22Rv1 (cell line): ENCODE measurements at regions not wholly inside any gene's neighbourhood (a gene's known extent, or its start where the extent isn't known, plus 50 kb on each side); places are given as distances from the start of the nearest gene placed in this dataset.

Experiments used
- H3K27ac ChIP-seq: fragments of 450-650 bp; 2 replicates; pipeline ENCODE4 v1.5.1; 2017
- ZFX ChIP-seq: fragments of 450-650 bp; IDR thresholded peaks from 2 replicates; pipeline ENCODE4 v1.6.1; 2017; ENCODE audit warnings: antibody characterized with exemption, borderline replicate concordance
- TF ChIP-seq, protein P1 (sequence below): fragments of 450-650 bp; IDR thresholded peaks from 2 replicates; pipeline ENCODE4 v1.5.1; 2017; ENCODE audit warnings: mild to moderate bottlenecking

DNA sequence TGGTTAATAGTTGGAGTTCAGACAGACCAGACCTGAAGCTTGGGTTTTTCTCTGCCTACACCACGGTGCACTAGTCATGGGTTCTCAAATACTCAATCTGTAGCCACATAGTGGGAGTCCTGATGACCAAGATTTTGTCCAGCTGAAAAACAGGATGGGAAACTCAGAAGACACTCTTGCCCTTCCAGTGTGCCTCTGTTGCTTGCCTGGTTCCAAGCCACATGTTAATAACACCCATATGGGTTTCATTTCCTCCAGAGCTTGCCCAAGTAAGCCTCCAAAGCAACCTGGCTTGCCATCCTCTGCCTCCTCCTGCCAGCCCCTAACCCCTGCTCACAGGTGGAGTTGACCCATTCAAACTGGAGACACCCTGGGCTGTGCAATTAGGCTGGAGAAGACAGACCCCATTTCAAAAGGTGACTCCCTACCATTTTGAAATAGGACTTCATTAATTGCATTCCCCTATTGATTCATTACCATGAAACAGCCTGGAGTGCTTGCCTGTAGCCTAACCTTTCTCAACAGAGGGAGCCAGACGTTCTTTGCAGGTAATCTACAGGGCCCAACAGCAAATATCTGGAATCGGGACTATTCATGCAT, 108.0 kb upstream of the HABP2 start:
- no peak for TF ChIP-seq ZFX
- TF ChIP-seq, protein P1, sequence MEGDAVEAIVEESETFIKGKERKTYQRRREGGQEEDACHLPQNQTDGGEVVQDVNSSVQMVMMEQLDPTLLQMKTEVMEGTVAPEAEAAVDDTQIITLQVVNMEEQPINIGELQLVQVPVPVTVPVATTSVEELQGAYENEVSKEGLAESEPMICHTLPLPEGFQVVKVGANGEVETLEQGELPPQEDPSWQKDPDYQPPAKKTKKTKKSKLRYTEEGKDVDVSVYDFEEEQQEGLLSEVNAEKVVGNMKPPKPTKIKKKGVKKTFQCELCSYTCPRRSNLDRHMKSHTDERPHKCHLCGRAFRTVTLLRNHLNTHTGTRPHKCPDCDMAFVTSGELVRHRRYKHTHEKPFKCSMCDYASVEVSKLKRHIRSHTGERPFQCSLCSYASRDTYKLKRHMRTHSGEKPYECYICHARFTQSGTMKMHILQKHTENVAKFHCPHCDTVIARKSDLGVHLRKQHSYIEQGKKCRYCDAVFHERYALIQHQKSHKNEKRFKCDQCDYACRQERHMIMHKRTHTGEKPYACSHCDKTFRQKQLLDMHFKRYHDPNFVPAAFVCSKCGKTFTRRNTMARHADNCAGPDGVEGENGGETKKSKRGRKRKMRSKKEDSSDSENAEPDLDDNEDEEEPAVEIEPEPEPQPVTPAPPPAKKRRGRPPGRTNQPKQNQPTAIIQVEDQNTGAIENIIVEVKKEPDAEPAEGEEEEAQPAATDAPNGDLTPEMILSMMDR = no peak
- no peak overlapping the region for H3K27ac ChIP-seq

DNA sequence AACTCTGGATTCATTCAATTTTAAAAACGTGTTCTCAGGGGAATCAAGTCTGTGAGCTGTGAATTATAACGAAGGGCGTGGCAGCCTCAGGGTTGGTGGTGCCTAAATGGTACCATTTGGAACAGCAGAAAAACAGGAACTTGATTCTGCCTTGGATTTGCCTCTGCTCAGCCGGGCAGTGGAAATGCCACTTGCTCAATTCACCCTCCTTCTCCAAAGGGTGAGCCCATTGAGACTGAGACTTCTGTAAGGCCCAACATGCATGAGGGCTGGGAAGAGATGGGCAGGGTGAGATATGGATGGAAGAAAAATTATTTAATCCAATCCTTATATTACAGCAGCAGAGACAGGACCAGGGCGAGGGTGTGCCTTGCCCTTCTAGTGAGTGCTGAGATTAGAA, 107.1 kb upstream of the HABP2 start:
- TF ChIP-seq, protein P1 = no peak

DNA sequence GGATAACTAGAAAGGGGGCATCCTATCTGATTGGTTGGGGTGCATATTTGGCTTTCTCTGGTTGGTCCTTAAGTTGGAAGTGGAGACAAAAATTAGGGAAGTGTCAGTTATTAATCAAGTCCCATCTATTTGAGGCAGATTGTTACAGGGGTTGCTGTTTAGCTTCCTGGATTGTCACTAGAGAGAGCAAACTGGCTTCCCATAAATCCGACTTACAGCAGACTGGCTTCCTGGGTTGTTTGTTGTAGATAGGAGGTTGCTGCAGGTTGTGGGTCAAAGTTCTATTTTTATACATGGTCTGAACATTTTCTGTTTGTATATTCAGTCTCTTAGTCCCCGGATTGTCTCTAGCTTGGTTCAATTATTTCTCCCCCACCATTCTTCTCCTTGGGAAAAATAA, 106.1 kb upstream of the HABP2 start:
- TF ChIP-seq ZFX = no peak
- TF ChIP-seq, protein P1 = no peak
- H3K27ac ChIP-seq = no peak overlapping the region

More for the DNA sequence above, 107.1 kb upstream of the HABP2 start:
- no peak overlapping the region for H3K27ac ChIP-seq

DNA sequence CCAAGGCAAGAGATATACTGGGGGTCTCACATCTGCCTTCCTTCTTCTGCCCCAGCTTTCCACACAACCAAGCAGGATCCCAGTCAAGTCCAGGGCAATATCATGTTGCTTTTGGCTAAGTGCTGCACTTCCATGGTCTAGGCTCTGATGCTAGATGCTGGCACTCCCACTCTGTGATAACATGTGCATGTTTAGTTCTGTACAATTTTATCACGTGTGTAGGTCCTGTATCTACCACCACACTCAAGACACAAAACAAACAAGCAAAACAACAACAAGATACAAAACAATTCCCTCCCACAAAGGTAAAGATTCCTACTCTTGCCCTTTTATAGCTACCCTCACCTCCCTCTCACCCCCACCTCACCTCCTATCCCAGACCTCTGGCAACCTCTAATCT, 105.6 kb upstream of the HABP2 start:
- H3K27ac ChIP-seq = no peak overlapping the region
- TF ChIP-seq ZFX = no peak
- TF ChIP-seq, protein P1 = no peak

DNA sequence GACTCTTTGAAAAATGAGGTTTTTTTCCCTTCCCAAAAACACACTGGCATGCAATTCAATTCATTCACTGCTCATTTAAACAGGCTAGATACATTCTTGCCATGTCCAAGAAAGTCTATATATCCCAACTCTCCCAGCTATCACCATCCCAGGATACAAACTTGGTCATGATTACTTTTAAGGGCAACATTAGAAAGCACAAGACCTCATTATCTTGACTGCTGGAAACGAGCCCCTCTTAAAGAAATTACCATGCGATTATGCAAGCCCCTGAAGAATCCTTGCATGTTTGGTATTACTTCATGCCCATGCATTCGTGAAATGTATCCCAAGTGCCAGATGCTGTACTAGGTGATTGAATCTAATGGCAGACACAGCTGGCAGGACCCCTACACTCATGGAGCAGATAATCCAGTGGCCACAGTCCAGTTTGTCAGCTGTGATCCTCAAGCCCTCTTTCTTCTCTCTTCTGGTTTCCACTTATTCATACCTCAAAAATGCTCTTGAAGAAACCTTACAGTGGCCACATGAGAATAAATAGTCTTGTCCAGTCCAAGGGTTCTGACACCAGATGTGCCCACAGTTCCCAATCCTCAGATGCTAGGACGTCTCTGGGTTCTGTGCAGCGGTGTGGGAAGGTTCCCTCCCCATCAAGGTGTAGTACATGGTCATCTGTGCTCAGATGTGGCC, 103.7 kb upstream of the HABP2 start:
- TF ChIP-seq ZFX = no peak
- TF ChIP-seq, protein P1 = no peak
- H3K27ac ChIP-seq = no peak overlapping the region

DNA sequence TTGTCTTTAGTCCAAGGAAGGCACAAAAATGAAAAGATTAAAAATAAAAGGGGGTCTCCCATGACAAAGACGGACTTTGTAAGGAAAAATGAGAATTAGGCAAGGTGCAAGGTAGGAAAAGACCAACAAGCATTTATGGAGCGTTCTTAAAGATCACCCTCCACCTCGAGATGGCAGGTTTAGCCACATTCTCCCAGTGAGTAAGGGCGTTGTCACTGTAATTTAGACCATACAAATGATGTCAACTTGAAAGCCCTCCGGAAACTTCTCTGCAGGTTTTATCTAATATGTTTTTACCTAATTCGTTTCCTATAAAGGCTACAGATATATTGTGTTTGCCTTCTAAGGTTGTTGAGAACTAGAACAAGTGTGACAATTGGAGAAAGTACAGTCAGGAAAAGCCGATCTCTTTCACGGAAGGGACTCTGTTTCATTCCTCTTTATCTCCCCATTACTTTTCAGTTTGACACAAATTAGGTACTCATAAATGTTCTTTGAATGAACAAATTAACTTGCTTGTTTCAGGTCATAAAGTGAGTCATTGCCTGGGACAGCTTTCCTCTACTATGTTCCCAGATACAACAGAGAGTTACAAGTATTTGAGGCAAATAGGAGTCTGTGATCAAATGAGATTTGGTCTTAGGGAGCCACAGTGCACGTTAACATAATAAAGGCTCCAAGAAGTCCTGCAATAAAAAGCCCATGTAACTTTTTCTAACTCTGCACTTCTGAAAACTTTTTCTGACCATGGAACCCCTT, 102.6 kb upstream of the HABP2 start:
- TF ChIP-seq, protein P1 = no peak
- TF ChIP-seq ZFX = no peak
- H3K27ac ChIP-seq = no peak overlapping the region

DNA sequence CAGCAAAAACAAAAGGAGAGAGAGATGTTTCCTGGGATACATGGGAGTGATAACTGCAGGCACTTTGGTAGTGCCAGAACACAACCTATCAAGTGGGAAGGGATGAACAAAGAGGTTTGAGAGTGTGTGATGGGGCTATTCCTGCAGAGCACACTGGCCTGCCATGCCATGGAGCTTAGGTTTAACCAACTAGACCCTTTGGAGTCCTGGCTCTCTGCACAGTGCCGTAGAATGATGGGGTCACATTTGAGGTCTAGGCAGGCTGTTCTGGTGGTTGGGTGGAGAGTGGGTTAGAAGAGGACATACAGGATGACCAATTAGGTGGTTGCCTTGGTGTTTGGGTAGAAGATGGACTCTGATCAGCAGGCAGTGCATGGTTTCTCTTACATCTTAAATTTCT, 101.9 kb upstream of the HABP2 start:
- H3K27ac ChIP-seq = no peak overlapping the region
- TF ChIP-seq, protein P1 = no peak
- no peak for TF ChIP-seq ZFX
